GM19438 (cell line): ENCODE measurements at regions not wholly inside any gene's neighbourhood (a gene's known extent, or its start where the extent isn't known, plus 50 kb on each side); places are given as distances from the start of the nearest gene placed in this dataset.

Experiments
- ATAC-seq: cut with Tn5 transposase; IDR thresholded peaks from one replicate; pipeline ENCODE4 v1.9.1; 2021; ENCODE audit warnings: low read depth; ENCODE audit not compliant: unreplicated experiment

- ATAC-seq: no peak
These were observed 201.8 kb downstream of the ZFP36L2 start for GRCh38 chr2:43024515-43025011.

- ATAC-seq: no peak
These were observed 202.5 kb downstream of the ZFP36L2 start for GRCh38 chr2:43023791-43024514.

- no peak for ATAC-seq
These were observed 203.5 kb downstream of the ZFP36L2 start for GRCh38 chr2:43022896-43023295.

GRCh38 chr2:43021791-43022509, 204.5 kb downstream of the ZFP36L2 start:
- ATAC-seq: no peak

- no peak for ATAC-seq
These were observed 205.3 kb downstream of the ZFP36L2 start for GRCh38 chr2:43020990-43021669.

GRCh38 chr2:43020296-43020695, 206.1 kb downstream of the ZFP36L2 start:
- no peak for ATAC-seq

GRCh38 chr2:43019536-43020183, 206.7 kb downstream of the ZFP36L2 start:
- ATAC-seq: no peak

GRCh38 chr2:43019025-43019367, 207.4 kb downstream of the ZFP36L2 start:
- ATAC-seq: no peak

GRCh38 chr2:43018179-43019024, 208.0 kb downstream of the ZFP36L2 start:
- ATAC-seq: no peak

GRCh38 chr2:43013821-43014345, 212.5 kb downstream of the ZFP36L2 start:
- ATAC-seq: no peak

- ATAC-seq: no peak
These were observed 213.4 kb downstream of the ZFP36L2 start for GRCh38 chr2:43012966-43013365.

- ATAC-seq: no peak
These were observed 215.3 kb downstream of the ZFP36L2 start for GRCh38 chr2:43011158-43011491.

GRCh38 chr2:43010438-43011157, 215.8 kb downstream of the ZFP36L2 start:
- ATAC-seq: no peak

GRCh38 chr2:43009448-43009847, 217.0 kb downstream of the ZFP36L2 start:
- ATAC-seq: no peak

- ATAC-seq: no peak
These were observed 216.0 kb upstream of the HAAO start for GRCh38 chr2:43008388-43008787.

GRCh38 chr2:43007901-43008300, 215.5 kb upstream of the HAAO start:
- ATAC-seq: no peak

- no peak for ATAC-seq
These were observed 214.6 kb upstream of the HAAO start for GRCh38 chr2:43006834-43007543.

- ATAC-seq: no peak
These were observed 213.8 kb upstream of the HAAO start for GRCh38 chr2:43005975-43006833.
